ENCODE measurements at regions not wholly inside any gene's neighbourhood (a gene's known extent, or its start where the extent isn't known, plus 50 kb on each side); places are given as distances from the start of the nearest gene placed in this dataset.

DNA sequence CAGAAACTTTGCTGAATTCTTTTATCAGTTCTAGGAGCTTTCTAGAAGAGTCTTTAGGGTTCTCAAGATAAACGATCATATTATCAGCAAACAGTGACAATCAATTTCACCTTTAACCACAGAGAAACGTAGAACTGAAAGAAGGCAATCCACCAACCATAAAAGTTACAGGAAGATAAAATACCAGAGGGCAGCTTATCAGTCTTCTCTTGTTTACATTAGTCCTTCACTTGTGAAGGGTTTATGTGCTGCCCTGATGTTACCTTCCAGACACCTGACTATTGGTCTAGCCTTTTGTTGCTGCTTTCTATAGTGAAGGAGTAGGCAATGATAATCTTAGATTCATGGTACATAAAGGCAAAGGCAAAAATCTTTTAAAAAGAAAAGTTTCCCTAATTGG, 73.2 kb upstream of the EFCAB3 start (continued):
- TF ChIP-seq, protein P1, sequence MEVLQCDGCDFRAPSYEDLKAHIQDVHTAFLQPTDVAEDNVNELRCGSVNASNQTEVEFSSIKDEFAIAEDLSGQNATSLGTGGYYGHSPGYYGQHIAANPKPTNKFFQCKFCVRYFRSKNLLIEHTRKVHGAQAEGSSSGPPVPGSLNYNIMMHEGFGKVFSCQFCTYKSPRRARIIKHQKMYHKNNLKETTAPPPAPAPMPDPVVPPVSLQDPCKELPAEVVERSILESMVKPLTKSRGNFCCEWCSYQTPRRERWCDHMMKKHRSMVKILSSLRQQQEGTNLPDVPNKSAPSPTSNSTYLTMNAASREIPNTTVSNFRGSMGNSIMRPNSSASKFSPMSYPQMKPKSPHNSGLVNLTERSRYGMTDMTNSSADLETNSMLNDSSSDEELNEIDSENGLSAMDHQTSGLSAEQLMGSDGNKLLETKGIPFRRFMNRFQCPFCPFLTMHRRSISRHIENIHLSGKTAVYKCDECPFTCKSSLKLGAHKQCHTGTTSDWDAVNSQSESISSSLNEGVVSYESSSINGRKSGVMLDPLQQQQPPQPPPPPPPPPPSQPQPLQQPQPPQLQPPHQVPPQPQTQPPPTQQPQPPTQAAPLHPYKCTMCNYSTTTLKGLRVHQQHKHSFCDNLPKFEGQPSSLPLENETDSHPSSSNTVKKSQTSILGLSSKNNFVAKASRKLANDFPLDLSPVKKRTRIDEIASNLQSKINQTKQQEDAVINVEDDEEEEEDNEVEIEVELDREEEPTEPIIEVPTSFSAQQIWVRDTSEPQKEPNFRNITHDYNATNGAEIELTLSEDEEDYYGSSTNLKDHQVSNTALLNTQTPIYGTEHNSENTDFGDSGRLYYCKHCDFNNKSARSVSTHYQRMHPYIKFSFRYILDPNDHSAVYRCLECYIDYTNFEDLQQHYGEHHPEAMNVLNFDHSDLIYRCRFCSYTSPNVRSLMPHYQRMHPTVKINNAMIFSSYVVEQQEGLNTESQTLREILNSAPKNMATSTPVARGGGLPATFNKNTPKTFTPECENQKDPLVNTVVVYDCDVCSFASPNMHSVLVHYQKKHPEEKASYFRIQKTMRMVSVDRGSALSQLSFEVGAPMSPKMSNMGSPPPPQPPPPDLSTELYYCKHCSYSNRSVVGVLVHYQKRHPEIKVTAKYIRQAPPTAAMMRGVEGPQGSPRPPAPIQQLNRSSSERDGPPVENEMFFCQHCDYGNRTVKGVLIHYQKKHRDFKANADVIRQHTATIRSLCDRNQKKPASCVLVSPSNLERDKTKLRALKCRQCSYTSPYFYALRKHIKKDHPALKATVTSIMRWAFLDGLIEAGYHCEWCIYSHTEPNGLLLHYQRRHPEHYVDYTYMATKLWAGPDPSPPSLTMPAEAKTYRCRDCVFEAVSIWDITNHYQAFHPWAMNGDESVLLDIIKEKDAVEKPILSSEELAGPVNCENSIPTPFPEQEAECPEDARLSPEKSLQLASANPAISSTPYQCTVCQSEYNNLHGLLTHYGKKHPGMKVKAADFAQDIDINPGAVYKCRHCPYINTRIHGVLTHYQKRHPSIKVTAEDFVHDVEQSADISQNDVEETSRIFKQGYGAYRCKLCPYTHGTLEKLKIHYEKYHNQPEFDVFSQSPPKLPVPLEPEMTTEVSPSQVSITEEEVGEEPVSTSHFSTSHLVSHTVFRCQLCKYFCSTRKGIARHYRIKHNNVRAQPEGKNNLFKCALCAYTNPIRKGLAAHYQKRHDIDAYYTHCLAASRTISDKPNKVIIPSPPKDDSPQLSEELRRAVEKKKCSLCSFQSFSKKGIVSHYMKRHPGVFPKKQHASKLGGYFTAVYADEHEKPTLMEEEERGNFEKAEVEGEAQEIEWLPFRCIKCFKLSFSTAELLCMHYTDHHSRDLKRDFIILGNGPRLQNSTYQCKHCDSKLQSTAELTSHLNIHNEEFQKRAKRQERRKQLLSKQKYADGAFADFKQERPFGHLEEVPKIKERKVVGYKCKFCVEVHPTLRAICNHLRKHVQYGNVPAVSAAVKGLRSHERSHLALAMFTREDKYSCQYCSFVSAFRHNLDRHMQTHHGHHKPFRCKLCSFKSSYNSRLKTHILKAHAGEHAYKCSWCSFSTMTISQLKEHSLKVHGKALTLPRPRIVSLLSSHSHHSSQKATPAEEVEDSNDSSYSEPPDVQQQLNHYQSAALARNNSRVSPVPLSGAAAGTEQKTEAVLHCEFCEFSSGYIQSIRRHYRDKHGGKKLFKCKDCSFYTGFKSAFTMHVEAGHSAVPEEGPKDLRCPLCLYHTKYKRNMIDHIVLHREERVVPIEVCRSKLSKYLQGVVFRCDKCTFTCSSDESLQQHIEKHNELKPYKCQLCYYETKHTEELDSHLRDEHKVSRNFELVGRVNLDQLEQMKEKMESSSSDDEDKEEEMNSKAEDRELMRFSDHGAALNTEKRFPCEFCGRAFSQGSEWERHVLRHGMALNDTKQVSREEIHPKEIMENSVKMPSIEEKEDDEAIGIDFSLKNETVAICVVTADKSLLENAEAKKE (CRISPR knock-in tag; IDR thresholded peaks at IDR 0.05), result no peak
- TF ChIP-seq EZH2 (IDR thresholded peaks at IDR 0.05; ENCODE audit: low read depth, unreplicated experiment), result no peak
- no peak for TF ChIP-seq JUNB (IDR thresholded peaks at IDR 0.05; ENCODE audit: unreplicated experiment)
- TF ChIP-seq STAT1 (IDR thresholded peaks at IDR 0.05; ENCODE audit: unreplicated experiment), result no peak
- TF ChIP-seq POLR2AphosphoS5 (IDR thresholded peaks at IDR 0.05; ENCODE audit: low read depth), result no peak
- TF ChIP-seq, protein P2, sequence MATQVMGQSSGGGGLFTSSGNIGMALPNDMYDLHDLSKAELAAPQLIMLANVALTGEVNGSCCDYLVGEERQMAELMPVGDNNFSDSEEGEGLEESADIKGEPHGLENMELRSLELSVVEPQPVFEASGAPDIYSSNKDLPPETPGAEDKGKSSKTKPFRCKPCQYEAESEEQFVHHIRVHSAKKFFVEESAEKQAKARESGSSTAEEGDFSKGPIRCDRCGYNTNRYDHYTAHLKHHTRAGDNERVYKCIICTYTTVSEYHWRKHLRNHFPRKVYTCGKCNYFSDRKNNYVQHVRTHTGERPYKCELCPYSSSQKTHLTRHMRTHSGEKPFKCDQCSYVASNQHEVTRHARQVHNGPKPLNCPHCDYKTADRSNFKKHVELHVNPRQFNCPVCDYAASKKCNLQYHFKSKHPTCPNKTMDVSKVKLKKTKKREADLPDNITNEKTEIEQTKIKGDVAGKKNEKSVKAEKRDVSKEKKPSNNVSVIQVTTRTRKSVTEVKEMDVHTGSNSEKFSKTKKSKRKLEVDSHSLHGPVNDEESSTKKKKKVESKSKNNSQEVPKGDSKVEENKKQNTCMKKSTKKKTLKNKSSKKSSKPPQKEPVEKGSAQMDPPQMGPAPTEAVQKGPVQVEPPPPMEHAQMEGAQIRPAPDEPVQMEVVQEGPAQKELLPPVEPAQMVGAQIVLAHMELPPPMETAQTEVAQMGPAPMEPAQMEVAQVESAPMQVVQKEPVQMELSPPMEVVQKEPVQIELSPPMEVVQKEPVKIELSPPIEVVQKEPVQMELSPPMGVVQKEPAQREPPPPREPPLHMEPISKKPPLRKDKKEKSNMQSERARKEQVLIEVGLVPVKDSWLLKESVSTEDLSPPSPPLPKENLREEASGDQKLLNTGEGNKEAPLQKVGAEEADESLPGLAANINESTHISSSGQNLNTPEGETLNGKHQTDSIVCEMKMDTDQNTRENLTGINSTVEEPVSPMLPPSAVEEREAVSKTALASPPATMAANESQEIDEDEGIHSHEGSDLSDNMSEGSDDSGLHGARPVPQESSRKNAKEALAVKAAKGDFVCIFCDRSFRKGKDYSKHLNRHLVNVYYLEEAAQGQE (IDR thresholded peaks at IDR 0.05; ENCODE audit: unreplicated experiment), result no peak
- no peak for TF ChIP-seq ZNF114 (CRISPR knock-in tag; IDR thresholded peaks at IDR 0.05)
- TF ChIP-seq ZNF331 (CRISPR knock-in tag; IDR thresholded peaks at IDR 0.05; ENCODE audit: low read depth), result no peak
- TF ChIP-seq CREB1 (CRISPR knock-in tag; IDR thresholded peaks at IDR 0.05; ENCODE audit: low read depth), result no peak
- TF ChIP-seq EZH2phosphoT487 (IDR thresholded peaks at IDR 0.05; ENCODE audit: unreplicated experiment), result no peak
- no peak for TF ChIP-seq NANOG (IDR thresholded peaks at IDR 0.05; ENCODE audit: borderline replicate concordance)
